Medulla oblongata (tissue), 1 donor: ENCODE measurements at regions not wholly inside any gene's neighbourhood (a gene's known extent, or its start where the extent isn't known, plus 50 kb on each side); places are given as distances from the start of the nearest gene placed in this dataset.

ENCODE experiments used
- DNase-seq: peaks from one replicate; pipeline ENCODE4 v3.0.0-alpha.2; 2015; ENCODE audit errors: extremely low spot score

DNA sequence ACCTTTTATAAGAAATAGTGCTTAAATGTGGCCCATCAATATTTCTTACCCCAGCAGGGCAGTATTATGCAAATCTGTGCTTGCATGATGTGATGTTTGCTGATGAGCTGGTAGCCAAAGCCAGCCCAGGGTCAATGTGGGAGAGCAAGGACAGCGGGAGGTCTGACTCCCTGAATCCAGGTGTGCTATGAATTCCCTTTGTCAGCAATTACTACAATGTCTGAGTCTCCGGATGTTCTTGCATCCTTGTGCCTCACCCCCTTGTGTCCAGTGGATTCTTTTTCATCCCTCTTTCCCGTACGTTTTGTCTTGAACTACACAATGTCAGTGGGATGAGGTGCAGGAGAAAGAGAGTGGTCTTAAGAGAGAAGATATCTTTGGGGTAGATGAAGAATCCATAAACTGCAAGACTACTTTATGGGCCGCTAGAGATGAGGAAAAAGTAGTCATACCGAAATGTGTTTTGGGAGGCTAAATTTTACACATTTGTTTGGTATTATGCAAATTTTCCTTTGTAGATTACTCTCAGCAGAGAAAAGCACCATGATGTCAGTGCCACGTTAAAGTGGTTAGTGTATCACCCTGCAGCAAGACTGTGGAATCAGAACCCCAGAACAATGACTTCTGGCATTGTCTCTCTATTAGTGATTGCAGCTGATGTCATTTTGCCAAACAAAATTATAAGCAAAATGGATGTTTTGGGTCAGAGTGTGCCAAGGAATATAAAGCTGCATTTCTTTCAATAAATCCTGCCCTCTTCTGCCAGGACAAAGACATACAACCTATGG lies 53.5 kb upstream of the TSHZ3 start:
- no peak for DNase-seq

DNA sequence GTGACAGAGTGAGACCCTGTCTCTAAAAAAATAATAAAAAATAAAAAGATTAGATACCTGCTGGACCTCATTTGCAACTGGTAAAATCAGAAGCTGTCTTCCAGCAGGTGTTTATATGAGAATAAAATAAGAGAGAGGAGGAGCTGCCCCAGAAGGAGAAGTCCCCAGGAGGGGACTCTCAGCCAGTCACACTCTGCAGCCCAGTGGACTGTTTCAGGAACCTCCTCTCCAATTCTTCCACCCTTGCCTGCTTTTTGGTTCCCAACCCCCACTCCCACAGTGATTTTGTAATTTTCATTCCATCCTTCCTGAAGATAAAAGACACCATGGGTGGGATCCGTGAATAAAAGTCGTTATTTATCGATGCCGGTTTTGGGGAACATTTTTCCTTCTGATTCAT lies 56.9 kb upstream of the TSHZ3 start:
- no peak for DNase-seq

DNA sequence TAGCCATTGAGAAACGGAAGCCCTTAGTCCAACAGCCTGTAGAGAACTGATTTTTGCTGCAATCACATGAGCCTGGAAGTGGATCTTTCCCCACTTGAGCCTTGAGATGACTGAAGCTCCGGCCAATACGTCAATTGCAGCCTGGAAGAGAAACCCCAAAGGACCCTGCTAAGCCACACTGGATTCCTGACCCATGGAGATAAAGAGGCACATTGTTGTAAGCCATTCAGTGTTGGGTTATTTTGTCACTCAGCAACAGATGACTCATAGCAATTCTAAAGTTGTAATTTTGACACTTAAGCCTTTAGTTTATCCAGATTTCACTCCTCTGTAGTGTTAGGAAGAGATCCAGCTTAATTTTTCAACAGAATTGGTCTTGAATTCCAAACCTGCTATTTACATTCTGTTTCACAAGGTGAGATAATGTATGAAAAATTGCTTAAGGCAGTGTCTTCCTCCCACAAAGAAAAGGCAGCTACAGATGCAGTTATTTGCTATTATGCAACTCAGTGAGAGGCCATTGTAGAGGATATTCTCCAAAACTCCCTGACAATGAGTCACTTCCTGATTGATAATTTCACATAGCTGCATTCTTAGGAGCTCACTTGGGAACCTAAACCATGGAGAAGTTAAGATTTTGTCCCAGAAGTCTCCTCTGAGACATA lies 59.4 kb upstream of the TSHZ3 start:
- no peak for DNase-seq

DNA sequence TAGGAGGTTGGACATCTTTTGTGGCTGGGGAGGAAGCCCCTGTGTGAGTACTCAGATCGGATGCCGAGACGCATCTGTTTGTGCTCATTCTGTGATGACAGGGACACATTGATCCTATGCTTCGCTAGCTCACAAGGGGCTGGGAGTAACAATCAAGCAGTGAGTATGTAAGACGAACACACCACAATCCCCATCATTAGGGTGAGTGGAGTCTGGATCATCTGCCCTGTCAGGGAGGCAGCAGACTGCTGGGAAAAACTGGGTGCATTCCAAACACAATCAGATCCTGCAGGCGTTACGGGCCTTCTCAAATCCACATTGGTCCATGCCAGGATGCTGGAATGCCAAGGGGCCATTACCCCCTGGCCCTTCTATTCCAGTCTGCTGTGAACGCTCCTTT lies 64.1 kb upstream of the TSHZ3 start:
- no peak for DNase-seq

DNA sequence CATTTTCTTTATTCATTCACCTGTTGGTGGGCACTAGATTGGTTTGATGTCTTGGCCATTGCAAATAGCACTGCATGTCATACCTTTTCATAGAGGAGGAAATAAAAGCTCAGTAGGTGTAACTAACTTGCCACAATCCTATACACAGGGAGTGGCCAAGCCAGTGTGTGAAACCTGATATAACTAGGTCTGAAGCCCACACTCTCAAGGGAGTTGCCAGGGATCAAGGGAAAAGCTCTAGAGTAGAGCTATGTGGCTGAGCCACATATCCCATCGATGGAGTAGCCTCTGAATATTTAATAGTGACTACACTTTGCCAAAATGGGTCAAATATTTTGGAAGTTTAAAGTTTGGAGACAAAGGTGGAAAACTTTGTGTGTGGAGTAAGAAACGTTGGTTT lies 66.1 kb upstream of the TSHZ3 start:
- no peak for DNase-seq

DNA sequence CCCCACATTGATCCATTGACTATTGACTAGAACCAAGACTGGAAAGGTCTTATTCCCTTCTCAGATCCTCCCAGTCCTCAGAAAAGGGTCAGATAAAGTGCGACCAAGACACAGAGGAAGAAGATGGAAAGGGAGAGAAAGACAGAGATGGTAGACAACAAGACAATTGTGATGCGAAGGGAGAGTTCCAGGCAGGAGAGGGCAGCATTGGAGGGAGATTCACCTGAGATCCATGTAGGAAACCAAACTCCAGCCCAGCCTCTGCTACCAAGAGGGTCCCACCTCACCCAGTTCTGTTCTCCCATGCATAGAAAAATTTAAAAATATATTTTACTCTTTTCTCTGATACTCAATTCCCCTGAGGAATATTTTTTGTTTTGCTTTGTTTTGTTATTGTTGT lies 67.3 kb upstream of the TSHZ3 start:
- DNase-seq, result no peak

DNA sequence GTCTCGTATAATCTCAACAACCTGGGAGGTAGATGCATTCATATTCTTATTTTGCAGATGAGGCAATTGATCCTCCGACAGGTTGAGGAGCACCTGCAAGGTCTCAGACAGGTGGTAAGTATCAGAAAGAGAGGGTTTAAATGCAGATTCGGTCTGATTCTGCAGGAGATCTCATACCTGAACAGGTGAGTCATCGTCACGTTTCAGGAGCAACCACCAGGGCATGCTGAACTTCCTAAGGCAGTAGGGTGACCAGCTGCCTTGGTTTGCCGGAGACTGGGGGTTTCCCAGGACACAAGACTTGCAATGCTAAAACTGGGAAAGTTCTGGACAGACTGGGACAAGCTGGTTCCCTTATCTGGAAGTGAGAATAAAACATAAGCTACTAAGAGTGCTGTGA lies 68.8 kb upstream of the TSHZ3 start:
- no peak for DNase-seq

DNA sequence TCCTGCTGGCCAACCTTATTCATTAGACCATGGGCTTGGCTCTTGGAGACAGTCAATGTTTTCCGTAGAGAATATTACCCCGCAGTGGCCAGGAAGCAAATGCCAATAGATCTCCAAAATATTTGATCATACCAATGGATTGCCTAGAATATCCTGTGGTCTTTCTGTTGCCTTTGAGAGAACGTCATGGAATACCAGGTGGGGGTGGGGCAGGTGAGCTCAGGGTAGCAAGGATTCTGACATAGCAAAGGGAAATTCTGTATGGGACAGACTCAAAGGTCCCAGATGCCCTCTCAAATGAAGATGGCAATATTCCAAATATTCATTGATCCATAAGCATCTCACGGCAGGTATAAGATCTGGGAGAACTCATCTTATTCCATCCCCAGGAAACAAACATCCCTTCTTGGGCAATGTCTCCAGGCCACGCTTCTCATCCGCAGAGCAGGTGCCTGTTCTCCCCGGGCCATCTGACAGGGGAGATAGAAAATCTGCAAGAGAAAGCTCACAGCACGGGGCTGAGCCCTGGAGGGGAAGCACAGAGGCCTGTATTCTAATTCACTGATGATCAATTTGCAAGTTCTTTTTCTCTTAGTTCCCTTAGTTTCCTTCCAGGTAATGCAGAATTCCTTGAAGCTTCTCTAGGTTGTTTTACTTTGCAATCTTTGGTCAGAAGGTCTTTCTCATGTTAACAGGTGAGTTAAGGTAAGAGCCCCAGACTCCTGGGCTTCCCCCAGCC lies 69.6 kb upstream of the TSHZ3 start:
- DNase-seq, result no peak

DNA sequence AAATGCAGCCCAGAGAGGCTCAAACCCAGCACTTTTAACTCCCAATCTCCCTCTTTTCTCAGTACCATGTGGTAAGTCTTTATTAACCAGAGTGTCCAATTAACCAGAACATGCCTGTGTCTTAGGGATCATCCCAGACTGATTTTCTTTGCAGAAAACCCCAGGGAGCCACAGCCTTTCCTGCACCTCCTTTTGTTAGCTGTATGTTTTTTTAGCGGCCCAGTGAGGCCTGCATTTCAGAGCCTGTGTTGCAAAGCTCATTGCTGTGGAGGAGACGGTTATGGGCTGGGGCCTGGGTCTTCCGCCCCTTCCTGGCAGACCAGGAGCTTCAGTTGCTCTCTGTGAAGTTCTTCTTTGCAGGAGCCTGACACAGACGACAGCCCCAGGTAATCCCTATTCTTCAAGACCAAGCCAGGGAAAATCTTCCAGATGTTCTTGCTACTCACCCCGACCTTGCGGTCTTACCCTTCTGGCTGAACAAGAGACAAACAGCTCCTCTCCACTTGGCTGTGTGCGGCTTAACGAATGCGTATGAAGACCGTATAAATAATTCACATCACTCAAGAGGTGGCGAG lies 70.7 kb upstream of the TSHZ3 start:
- no peak for DNase-seq

DNA sequence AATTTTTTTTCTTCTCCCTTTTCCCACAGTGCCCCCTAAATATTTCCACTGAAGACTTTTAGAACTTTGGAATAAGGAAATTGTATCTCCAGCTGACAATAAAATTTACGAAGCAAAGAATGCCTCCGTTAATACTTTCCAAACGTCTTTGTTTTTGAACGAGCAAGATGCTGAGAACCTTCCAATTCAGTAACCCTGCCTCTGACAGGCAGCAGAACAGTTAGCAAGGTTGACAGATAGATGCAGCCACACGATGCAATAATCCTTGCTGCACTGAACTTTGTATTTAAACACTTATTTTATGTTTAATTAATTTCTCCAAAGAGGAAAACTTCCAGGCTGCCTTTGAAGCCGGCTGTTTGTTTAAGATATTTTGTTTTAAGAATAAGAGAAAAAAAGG lies 71.8 kb upstream of the TSHZ3 start:
- no peak for DNase-seq

DNA sequence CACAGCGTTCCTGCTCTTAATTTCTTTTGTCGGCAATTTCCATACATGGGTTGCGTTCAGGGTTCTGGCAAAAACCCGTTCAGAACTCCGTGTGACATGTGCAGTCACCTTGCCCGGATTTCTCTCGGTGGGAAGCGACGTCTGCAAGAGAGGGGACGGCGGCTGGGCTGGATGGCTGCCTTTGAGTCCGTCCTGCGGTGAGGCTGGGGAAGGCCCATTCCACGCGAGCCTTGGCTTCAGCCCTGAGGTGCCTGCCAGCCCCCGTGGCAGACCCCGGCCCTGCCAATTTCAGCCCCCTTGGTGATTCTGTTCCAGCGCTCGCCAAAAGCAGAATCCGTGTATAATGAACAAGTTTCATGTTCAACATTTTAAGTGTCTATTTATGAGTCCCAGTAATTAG lies 72.6 kb upstream of the TSHZ3 start:
- DNase-seq, result no peak

DNA sequence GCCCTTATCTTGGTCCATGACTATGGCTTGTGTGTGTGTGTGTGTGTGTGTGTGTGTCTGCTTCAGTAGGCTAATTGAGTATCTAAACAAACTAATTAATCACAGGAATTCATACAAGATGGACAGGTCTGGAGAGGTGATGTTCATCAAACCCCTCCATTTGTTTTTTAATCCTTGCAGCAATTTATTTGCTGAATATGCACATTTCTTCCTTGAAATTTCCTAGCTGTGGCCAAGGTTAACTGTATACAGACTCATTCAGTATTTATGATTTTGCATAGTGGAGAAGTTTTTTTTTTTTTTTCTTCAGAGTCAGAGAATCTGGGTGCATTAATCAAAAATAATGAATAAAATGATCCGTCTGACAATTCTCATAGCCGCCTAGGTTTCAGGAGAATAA lies 74.7 kb upstream of the TSHZ3 start:
- no peak for DNase-seq

DNA sequence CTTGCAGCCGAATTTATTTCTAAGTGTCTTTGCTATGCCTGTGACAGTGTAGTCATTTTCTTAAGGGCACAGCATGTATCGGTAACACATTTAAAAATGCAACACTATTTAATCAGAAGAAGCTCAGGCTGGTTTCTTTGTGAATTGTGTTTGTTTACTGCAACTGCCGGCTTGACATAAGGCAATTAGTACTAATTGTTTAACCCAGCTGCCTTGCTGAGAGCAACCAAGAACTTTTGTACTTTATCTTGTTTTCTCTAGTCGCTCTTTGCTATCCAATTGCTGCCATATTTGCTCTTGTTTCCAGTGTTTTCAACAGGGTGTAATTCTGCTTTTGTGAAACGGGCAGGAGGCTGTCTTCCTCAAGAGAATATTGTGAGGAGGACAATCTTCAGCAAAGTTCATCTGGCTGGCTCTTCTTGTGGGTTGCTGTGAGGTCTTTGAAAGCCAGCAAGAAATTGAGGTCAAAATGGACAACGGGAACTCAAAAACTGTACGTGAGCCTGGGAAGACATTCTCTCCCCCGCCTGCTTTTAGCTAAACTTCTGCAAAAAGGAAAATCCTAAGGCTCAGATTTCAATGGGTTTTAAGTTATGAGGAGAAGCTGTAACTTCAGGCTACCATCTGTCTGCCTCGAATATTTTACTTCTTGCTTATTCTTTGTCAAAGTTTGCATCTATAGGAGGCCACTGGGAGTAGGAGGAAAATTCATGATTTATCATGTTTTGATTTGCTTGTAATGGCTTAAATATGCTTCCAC lies 75.8 kb upstream of the TSHZ3 start:
- DNase-seq, result no peak

DNA sequence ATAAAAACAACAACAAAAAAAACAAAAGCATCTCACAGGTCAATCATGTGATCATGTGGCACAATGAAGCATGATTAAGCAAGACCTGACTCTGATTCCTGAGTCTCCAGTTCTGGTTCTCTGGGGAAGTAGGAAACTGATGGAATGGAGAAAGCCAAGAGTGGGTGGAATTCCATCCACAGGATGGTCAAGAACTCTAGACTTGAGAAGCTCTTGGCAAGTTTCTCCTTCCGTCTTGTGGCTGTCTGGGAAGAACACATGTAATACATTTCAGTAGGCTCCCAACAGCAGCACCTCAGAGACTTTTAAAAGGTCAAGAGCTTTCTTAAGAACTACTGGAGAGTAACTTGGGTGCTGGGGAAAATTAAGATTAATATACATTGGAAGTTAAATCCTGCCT lies 78.6 kb upstream of the TSHZ3 start:
- no peak for DNase-seq

DNA sequence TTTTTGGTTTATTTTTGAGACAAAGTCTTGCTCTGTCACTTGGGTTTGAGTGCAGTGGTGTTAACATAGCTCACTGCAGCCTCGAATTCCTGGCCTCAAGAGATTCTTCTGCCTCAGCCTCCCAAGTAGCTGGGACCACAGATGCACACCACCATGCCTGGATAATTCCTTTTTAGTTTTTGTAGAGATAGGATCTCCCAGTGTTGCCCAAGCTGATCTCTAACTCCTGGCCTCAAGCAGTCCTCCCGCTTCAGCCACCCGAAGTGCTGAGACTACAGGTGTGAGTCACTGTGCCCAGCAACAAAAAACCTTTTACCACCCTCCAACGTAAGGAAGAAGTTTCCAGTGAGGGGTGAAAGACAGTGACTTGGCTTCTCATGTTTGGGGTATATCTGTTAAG lies 81.1 kb upstream of the TSHZ3 start:
- no peak for DNase-seq

DNA sequence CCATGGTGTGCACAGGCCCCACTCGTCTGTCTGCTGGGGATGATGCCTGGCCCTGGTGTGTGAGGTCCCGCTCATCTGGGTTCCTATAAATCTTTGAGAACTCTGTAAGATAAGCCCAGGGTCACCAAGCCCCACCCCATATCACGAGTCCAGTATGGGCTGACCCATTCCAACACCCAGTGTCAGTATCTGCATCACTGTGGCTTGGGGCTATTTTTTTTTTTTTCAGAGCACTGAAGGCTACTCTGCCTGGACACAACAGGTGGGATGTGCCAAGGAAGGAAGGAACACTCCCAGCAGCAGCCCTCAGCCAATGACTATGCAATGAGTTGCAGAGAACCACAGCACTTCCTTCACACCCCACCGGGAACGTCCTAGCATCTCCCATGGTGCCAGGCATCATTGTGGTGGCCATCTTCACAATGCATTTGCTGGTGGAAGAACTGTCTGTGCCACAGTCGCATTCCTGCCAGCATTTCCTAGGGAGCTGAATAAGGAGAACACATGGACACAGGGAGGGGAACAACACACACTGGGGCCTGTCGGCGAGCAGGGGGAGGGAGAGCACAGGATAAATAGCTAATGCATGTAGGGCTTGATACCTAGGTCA lies 83.1 kb upstream of the TSHZ3 start:
- no peak for DNase-seq

DNA sequence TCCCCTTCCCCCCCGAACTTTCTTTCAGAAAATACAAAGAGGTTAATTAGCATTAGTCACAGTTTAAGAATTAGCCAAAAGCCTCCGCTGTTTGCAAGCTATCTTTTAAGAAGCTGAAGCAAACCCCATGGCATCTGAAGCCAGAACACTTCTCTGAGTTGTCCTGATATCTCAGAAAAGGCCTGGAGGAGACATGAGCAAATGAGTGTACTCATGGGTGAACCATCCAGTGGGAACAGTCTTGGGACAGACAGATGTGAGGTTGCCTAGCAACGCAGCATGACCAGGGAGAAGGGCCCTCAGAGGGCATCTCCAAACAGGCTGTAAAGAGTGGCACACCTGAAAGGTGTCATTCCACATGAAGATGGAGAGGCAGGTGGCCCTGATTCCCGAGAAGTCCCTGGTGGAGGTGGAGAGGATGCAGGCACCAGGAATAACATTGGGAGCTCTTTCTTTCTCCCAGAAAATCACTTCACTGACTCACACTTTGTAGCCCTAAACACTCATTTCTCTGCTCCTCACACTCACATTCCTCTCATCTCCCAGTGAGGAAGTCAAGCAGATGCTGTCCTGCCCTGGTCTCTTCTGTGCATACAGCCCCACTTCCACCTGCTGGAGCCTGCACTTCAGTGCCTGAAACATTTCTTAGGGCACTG lies 87.0 kb upstream of the TSHZ3 start:
- DNase-seq, result no peak

DNA sequence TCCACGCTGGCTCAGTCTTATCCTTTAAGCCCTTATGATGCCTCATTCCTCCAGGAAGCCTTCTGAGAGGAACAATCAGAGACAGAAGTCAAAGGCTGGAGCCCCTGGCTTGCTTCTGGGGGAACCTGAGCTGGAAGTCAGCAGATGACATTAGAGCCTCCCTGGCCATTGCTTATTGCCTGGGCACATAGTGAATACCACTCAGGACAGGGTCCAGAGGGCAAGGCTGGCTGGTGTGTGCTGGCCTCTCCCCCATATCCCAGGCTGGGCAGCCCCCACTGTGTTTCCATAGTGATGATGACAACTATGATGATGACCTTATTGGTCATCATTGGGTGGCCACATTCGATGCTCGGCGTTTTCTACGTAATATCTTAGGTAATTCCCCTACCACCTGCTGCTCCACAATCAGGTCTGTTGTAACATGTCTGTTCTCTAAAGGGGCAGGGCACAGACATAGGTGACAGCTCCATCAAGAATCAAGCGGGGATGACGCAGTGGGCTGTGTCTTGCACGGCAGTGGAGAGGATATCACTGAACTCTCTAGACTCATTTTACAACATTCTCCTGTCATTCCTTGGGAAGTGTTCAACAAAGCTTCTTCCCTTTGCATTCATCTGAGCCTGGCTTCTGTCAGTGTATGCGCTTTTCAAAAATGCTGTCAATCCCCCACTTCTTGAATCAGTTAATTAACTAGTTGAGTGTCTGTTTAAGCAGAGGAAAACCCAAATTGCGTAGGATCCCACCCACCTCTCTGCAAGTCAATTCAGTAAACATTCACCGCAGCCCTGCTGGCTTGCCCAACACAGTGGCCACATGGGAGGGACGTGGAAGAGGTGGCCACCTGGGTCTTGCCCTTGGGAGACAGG lies 89.4 kb upstream of the TSHZ3 start:
- DNase-seq, result no peak

DNA sequence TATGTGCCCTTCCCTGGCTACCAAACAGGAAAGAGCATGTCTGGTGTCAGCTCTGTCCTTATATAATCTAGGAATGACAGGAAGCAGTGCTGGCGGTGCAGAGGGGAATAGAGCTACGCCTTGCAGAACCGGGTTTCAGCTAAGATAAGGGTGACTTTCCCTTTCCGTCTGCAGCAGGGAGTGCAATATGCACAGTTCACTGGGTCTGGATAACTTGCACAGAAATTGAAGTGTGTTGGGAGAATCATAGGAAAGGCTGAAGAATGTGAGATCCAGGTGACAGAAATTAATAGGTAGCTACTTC lies 90.0 kb upstream of the TSHZ3 start:
- no peak for DNase-seq

DNA sequence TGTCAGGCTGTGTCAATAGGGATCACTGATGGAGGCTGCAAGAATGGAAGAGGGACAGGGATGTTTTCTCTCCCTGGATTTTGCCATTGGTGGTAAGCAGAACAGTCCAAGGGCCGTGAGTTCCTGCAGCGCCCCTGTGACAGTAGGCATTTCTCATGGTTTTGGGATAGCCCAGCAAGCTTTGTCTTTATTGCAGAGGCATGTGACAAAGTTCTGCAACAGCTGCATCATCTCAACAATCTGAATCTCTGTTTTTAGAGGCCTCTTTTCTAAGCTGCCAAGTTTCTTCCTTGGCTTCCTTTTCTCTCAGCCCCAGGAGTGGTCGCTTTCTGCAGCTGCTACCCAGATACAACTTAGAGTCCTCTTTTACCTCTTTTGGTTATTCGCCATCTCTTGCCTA lies 95.7 kb upstream of the TSHZ3 start:
- no peak for DNase-seq
